OCI-LY7 (cell line): ENCODE measurements at regions not wholly inside any gene's neighbourhood (a gene's known extent, or its start where the extent isn't known, plus 50 kb on each side); places are given as distances from the start of the nearest gene placed in this dataset.

ENCODE experiments used
- EZH2phosphoT487 ChIP-seq: fragments of 200-600 bp; sonication (generic); IDR thresholded peaks from 2 replicates; pipeline ENCODE4 v1.6.1; 2018; ENCODE audit warnings: low read depth, borderline replicate concordance, mild to moderate bottlenecking, mixed run types, antibody characterized with exemption, low read length, moderate library complexity, mixed read lengths
- TF ChIP-seq, protein P1 (sequence below): fragments of 200-600 bp; sonication (generic); conservative IDR thresholded peaks from 2 replicates; pipeline ENCODE4 v1.5.1; 2014; ENCODE audit warnings: mild to moderate bottlenecking, antibody characterized with exemption, low read length, moderate library complexity, mixed read lengths

DNA sequence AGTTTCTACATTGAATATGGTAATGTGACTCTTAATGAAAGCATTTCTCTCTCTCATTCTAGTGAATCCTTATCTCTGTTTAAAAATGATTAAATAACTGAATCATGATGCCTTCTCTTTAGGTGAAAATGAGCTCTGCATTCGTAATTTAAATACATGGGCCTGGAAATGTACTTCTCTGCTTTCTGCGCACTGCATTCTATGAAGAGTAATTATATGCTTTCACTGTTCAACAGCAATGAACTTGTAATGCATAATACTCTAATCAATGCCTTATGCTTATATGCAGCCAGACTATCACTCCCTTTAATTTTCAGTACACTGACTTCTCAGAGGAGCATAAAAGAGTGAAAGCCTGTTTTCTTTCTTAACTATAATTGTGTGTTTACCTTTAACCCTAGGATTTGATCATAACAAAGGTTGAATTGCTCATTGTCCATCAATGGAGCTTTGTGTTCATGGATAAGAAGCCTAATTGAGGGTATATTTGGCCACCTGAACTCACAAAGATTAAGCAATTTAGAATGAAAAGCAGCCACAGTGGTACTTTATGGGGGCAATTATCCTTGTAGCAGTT is 330.8 kb upstream of the PDZRN3 start:
- TF ChIP-seq, protein P1, sequence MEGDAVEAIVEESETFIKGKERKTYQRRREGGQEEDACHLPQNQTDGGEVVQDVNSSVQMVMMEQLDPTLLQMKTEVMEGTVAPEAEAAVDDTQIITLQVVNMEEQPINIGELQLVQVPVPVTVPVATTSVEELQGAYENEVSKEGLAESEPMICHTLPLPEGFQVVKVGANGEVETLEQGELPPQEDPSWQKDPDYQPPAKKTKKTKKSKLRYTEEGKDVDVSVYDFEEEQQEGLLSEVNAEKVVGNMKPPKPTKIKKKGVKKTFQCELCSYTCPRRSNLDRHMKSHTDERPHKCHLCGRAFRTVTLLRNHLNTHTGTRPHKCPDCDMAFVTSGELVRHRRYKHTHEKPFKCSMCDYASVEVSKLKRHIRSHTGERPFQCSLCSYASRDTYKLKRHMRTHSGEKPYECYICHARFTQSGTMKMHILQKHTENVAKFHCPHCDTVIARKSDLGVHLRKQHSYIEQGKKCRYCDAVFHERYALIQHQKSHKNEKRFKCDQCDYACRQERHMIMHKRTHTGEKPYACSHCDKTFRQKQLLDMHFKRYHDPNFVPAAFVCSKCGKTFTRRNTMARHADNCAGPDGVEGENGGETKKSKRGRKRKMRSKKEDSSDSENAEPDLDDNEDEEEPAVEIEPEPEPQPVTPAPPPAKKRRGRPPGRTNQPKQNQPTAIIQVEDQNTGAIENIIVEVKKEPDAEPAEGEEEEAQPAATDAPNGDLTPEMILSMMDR = no peak
- no peak for TF ChIP-seq EZH2phosphoT487
